Dermis microvascular lymphatic vessel endothelial cell (primary cell): ENCODE measurements at regions not wholly inside any gene's neighbourhood (a gene's known extent, or its start where the extent isn't known, plus 50 kb on each side); places are given as distances from the start of the nearest gene placed in this dataset.

Experiments used
- DNase-seq, 2 donors: peaks; one replicate each; pipeline versions ENCODE4 v3.0.0 to v3.0.0-alpha.2; 2010; ENCODE audit warnings: low read depth in 2 of 2

DNA sequence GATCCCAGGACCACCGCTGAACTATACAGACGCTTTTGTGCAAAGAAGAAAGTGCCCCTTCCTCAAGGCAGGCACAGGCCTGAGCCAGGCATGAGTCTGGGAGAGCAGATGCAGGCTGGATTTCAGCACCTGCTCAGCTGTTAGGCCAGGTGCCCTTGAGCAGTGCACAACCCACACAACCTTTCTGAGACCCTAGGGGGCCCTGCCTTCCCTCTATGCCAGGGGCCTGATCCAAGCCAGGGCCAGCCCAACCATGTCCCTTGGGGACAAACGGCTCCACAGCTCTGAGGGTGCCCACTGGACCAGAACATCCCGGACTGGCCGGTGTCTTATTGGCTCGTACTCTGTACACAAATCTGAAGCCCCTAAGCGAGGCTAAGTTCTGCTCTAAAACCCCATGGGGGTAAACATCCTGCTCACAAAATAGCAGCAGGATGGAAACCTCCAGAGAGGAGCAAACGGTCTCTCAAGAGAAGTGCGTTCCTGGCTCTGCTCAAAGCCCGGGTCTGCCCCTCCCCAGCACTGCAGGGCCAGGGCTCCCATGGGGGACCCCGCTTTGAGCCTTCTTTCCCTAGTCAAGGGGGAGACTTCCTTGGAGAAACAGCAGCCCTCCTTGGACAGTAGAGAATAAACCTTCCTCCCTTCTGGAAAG is 275.1 kb downstream of the NPHP4 start:
- DNase-seq = no peak

- no peak for DNase-seq
These were observed 276.1 kb downstream of the NPHP4 start for GRCh38 chr1:5716126-5716525.

DNA sequence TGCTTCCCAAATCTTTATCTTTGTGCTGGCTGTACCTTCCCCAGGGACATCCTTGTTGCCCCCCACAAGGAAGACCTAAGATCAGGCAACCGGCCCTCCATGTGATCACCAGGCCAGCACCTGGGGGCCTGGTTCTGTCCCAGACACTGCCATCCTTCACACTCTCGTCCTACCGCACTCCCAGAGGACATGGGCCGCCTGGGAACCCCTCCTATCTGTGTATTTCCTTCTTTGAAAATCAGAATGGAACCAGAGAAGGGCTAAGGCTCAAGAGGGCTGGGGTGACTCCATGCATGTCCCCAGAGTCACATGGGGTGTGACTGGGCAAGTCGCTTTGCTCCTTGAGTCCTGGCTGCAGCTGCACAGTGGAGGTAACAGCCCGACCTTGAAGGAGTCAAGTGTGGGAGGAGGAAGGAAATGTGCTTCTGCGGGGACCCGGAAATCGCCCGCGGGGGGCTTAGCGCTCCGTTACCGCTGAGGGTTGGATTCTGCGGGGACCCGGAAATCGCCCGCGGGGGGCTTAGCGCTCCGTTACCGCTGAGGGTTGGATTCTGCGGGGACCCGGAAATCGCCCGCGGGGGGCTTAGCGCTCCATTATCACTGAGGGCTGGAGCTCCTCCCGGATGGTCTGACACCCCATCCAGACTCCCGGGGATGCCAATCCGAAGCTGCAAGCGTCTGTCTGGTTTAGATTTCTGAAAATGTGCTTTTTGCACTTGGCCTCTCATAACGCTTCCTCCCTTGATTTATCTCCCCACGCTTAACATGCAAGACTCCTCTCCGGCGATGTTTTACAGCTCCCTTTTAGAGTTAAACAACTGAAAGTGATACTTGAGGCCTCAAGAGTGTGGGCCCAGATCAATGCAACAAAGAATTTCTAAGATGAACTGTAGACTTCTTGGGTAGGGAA is 278.9 kb downstream of the NPHP4 start:
- DNase-seq = no peak

DNA sequence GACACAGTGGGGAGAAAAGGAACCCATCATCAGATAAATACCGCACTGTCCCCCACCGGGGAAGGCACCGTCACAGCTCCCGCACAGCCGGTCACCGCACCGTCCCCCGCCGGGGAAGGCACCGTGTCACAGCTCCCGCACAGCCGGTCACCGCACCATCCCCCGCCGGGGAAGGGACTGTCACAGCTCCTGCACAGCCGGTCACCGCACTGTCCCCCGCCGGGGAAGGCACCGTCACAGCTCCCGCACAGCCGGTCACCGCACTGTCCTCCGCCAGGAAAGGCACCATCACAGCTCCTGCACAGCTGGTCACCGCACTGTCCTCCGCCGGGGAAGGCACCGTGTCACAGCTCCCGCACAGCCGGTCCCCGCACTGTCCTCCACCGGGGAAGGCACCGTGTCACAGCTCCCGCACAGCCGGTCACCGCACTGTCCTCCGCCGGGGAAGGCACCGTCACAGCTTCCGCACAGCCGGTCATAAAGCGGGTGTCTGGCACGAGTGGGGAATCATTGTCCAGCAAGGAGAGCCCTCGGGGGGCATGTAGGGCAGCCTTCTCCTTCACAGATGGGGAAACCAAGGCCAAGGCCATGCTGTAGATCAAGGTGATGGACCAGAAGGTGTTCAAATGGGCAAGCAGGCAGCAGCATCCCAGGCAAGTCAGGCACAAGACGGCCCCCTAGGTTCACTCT is 280.1 kb downstream of the NPHP4 start:
- no peak for DNase-seq

DNA sequence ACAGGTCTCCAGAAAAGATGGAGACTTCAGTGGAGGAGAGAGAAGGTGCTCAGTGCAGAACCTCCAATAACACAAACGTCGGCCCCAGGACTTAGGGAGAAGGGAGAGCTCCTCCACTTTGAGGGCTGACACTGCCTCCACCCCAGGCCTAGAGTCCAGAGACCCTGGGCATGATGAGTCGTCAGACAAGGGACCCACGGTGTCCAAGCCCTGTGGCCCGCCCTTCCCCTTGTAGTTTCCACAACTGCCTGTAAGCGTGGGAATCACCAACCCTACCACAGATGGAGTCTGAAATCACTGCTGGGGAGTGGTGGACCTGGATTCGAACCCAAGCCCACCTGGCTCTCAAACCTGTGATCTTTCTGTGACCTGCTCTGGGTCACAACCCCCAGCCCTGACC is 281.1 kb downstream of the NPHP4 start:
- DNase-seq = no peak

GRCh38 chr1:5709976-5710375 is 282.2 kb downstream of the NPHP4 start:
- DNase-seq = no peak

GRCh38 chr1:5709461-5709975 is 282.7 kb downstream of the NPHP4 start:
- no peak for DNase-seq

- no peak for DNase-seq
These were observed 283.6 kb downstream of the NPHP4 start for GRCh38 chr1:5708346-5709245.

DNA sequence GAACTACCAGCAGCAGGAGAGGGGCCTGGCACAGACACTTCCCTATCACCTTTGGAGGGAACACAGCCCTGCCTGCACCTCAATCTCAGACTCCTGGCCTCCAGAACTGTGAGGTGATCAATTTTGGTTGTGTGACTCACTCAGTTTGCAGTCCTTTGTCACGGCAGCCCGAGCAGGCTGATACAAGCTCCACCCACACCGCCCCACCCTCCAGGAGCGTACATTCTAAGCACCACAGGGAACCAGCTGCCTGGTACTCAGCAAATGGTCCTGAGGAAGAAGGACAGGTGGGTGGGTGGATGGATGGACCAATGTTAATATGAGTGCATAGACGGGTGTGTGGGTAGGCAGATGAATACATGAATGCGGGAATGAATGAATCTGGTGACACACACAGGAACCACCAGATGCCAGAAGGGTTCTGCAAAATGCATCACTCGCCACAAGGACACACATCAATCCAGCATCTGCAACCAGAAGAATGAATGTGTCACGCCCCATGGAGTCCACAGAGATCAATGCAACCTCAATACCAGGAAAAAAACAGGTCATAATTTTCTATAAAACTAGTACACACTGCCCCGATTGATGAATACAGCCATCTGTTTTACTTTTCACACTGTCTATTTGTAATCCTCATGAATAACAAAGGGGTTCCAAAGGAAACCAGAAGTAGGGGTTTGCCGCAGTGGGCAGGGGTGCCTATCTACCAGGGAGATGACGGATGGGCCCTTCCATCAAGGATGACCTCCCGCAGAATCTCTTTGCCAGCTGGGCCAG is 284.5 kb downstream of the NPHP4 start:
- no peak for DNase-seq

DNA sequence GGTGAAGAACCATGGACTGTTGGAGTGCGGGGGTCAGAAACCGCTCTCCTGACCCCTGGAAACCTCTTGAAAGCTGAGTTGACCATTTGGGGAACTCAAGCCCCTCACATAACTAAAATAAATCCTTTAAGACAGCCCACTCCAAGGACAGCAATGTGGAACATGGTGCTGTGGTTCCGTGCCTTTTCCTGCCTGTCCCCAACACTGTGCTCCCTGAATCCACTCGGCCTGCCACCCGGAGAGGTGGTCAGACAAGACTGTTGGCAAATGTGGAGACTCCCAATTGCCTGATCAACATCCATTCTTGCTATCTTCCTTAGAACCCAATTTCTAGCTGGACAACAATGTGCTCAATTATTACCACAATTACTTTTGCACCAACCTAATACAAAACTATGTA is 286.0 kb downstream of the NPHP4 start:
- no peak for DNase-seq

- no peak for DNase-seq
These were observed 286.5 kb downstream of the NPHP4 start for GRCh38 chr1:5705751-5706150.

DNA sequence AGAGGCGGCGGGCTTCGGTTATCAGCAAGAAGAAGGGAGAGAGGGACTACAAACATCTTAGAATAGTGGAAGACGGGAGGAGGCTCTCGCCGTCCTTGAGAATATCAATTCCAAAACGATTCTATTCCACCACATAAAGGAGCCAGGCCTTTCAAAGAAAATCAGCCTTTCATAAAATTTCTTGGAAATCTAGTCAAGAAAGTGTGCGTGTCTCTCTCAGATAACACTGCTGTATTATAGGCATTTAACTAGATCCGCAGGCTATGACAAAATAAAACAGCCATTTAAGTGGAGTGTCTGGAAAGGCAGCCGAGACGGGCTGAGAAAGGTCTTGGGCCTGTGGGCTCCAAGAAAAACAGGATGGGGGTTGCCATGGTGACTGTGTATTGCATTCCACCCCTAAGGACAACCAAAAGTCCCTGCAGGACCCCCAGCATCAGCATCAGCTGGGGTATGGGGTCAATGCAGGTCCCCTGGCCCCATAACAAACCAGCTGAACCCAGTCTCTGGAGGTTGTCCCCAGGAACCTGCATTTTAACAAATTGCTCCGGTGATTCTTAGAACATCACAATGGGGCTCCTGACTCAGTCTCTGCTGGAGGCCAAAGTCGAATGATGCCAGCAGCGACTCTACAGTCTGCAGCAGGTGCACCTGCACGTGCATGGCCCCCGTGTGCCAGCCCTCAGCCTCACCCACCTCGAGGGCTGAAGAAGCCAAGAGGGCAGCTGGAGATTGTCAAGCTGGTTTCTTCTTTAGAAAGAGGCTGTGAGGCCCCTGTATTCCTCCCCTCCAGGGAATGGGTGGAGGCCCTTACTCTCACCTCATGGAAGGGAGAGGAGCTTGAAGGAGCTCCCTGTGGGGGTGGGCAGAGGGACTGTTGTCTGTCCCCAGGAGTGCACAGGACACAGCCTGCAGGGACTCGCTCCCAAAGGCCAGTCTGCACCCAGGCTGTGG is 287.4 kb downstream of the NPHP4 start:
- no peak for DNase-seq

DNA sequence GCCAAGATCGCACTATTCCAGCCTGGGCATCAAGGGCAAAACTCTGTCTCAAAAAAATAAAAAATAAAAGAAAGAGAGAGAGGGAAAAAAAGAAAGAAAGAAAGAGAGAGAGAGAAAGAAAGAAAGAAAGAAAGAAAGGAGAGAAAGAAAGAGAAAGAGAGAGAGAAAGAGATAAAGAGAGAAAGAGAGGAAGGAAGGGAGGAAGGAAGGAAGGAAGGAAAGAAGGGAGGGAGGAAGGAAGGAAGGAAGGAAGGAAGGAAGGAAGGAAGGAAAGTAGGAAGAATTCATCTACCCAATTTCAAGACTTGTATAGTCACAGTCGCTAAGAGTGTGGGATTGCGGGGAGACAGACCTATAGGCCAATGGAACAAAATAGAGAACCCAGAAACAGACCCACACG is 290.6 kb downstream of the NPHP4 start:
- DNase-seq = no peak

- DNase-seq = no peak
These were observed 298.7 kb downstream of the NPHP4 start for GRCh38 chr1:5693568-5693967.

- DNase-seq = no peak
These were observed 299.6 kb downstream of the NPHP4 start for GRCh38 chr1:5692664-5693063.

DNA sequence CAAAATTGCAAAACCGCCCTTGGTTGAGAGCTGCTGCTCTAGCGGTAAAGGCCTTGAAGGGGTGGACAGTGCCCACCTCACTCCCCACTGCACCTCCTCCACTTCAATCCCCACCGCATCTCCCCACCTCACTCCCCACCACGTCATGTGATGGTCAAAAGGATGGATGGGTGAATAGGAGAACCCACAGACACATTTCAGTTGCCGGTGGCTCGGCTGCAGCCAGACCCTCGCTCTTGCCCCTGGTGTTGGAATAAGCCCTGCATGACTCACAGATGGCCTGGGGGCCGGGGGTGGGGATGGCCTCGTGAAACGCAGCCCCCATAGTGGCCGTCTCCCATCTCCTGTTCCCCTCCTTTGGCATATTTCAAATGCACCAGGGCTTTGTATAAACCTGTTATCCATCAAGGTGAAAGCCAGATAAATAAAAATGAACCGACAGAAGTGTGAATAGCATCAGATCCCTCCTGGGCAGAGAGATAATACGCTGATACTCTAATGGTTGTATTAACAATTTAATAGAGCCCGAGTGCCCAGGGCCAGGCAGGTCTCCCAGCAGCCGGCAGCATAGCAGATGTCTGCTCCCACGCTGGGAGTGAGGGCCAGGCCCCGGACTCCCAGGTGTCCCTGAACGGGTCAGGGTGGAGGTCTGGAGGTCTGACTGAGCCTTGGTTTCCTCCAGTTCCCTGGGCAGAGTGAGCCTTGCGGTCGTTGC is 300.3 kb downstream of the NPHP4 start:
- no peak for DNase-seq

GRCh38 chr1:5690898-5691297 is 301.3 kb downstream of the NPHP4 start:
- DNase-seq = no peak

DNA sequence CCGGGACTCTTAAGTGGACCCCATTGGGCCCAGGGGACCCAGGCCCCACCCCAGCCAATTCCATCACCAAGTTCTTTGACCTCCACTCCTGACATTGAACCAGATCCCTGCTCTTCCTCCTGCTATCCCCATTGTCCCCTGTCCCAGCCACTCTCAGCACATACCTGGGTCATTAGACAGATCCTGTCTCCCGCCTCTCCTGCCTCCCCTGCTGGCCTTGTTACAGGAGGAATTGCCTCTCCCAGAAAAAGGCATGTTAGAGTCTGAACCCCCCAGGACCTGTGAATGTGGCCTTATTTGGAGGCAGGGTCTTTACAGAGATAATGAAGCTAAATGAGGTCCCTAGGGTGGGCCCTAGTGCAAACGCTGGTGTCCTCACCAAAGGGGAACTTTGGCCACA is 301.9 kb downstream of the NPHP4 start:
- DNase-seq = no peak
